ENCODE measurements at regions not wholly inside any gene's neighbourhood (a gene's known extent, or its start where the extent isn't known, plus 50 kb on each side); places are given as distances from the start of the nearest gene placed in this dataset.

- intact Hi-C loops (cut with DNase I) = no loop called here
- Histone ChIP-seq H3K27me3 (ENCODE audit: insufficient read depth in 3 of 3, low read length in 2 of 3) (no peaks in the 10 kb centered on the region), H3K27ac (no peak overlapping the region), H3K4me1 (no peaks in the 10 kb centered on the region), H3K4me3 (no peak overlapping the region), H3K9me3 (peaks cover 4% of the 10 kb centered on the region), H3K36me3 (ENCODE audit: insufficient read depth in 1 of 2, low read depth in 1 of 2) (no peaks in the 10 kb centered on the region)
- TF ChIP-seq CTCF (IDR thresholded peaks at IDR 0.05) = no peak
- 91 to 92% (median 92%) methylated on average over 9 of the region's 9 CpGs for WGBS, 3 donors
- ATAC-seq (no peak), DNase-seq (no peak)
These were observed 50.3 kb upstream of the KYNU start for GRCh38 chr2:142827170-142827569.

- no peaks in the 10 kb centered on the region for H3K36me3 ChIP-seq (ENCODE audit: insufficient read depth in 1 of 2, low read depth in 1 of 2)
- no peak overlapping the region for H3K4me3 ChIP-seq
- no peak overlapping the region for H3K27ac ChIP-seq
- DNase-seq = no peak
- intact Hi-C loops (cut with DNase I) = no loop called here
- 15 to 22% (median 19%) methylated on average over 2 of the region's 2 CpGs for WGBS, 3 donors
- H3K4me1 ChIP-seq = no peaks in the 10 kb centered on the region
- ATAC-seq = no peak
- peaks cover 4% of the 10 kb centered on the region for H3K9me3 ChIP-seq
- H3K27me3 ChIP-seq (ENCODE audit: insufficient read depth in 3 of 3, low read length in 2 of 3) = no peaks in the 10 kb centered on the region
- no peak for TF ChIP-seq CTCF (IDR thresholded peaks at IDR 0.05)
These were observed 51.6 kb upstream of the KYNU start for GRCh38 chr2:142825861-142826260.

DNA sequence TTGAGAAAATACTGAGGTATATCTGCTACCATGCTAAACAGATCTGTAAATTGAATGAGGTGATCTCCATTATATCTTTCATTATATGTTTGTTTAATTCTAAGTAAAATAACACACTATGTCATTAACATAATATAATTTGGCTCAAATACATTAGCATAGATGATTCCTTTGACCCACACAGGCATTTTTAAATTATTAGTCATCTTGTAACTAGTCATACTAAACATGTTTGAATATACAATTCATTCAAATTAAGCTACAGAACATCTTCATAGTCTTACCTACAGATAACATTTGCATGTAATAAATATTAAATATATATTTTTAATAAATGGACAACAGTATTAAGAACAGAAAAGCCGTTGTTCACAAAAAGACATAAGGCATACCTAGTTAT is 52.7 kb upstream of the KYNU start:
- H3K9me3 ChIP-seq = peaks cover 4% of the 10 kb centered on the region
- H3K27me3 ChIP-seq (ENCODE audit: insufficient read depth in 3 of 3, low read length in 2 of 3) = no peaks in the 10 kb centered on the region
- ATAC-seq = no peak
- 87 to 92% (median 89%) methylated on average over 1 of the region's 1 CpG for WGBS, 3 donors
- intact Hi-C loops (cut with DNase I) = no loop called here
- no peak for TF ChIP-seq CTCF (IDR thresholded peaks at IDR 0.05)
- H3K4me1 ChIP-seq = no peaks in the 10 kb centered on the region
- no peaks in the 10 kb centered on the region for H3K36me3 ChIP-seq (ENCODE audit: insufficient read depth in 1 of 2, low read depth in 1 of 2)
- no peak for DNase-seq
- H3K27ac ChIP-seq = no peak overlapping the region
- no peak overlapping the region for H3K4me3 ChIP-seq

DNA sequence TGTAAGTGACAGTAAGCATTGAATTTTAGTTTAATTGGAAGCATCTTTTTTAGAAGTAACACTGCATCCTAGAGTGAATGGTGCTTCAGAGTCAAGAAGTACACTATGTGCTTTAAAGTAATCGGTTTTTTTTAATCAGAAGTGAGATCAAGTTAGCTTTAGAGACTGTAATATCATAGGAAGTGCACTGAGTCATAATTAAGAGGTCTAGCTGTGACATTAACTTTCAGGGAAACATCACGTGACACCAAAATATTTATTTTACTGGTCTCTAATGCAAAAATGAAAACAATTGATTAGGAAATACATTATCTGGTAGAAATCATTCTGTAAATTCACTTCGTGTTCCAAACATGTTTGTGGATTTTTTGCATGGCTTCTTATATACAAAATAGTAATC is 55.3 kb upstream of the KYNU start:
- Histone ChIP-seq H3K36me3 (ENCODE audit: insufficient read depth in 1 of 2, low read depth in 1 of 2) (no peaks in the 10 kb centered on the region), H3K27ac (no peak overlapping the region), H3K4me1 (no peaks in the 10 kb centered on the region), H3K9me3 (no peaks in the 10 kb centered on the region), H3K27me3 (ENCODE audit: insufficient read depth in 3 of 3, low read length in 2 of 3) (no peaks in the 10 kb centered on the region), H3K4me3 (no peak overlapping the region)
- intact Hi-C loops (cut with DNase I) = no loop called here
- no peak for TF ChIP-seq CTCF (IDR thresholded peaks at IDR 0.05)
- ATAC-seq (no peak), DNase-seq (no peak)
- WGBS, 3 donors = 59 to 61% (median 60%) methylated on average over 3 of the region's 3 CpGs

DNA sequence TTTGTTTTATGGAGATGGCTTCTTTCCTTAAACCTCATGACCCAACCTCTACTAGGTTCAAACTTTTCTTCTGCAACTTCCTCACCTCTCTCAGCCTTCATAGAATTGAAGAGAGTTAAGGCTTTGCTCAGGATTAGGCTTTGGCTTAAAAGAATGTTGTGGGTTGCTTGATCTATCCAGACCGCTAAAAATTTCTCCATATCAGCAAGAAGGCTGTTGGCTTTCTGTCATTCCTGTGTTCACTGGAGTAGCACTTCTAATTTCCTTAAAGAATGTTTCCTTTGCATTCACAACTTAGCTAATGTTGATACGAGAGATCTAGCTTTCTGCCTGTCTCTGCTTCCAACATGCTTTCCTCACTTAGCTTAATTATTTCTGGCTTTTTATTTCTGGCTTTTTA is 58.1 kb upstream of the KYNU start:
- 84 to 92% (median 84%) methylated on average over 2 of the region's 2 CpGs for WGBS, 3 donors
- no peaks in the 10 kb centered on the region for H3K4me1 ChIP-seq
- DNase-seq (no peak), ATAC-seq (no peak)
- no peaks in the 10 kb centered on the region for H3K36me3 ChIP-seq (ENCODE audit: insufficient read depth in 1 of 2, low read depth in 1 of 2)
- H3K4me3 ChIP-seq = no peak overlapping the region
- no peak for TF ChIP-seq CTCF (IDR thresholded peaks at IDR 0.05)
- H3K27me3 ChIP-seq (ENCODE audit: insufficient read depth in 3 of 3, low read length in 2 of 3) = no peaks in the 10 kb centered on the region
- intact Hi-C loops (cut with DNase I) = no loop called here
- no peaks in the 10 kb centered on the region for H3K9me3 ChIP-seq
- H3K27ac ChIP-seq = no peak overlapping the region
